IMR-90 (cell line): ENCODE measurements at regions not wholly inside any gene's neighbourhood (a gene's known extent, or its start where the extent isn't known, plus 50 kb on each side); places are given as distances from the start of the nearest gene placed in this dataset.

ENCODE experiments used
- ATAC-seq: fragments of 200-7000 bp; cut with Tn5 transposase; 2 replicates; pipeline ENCODE4 v1.9.1; 2020; ENCODE audit warnings: low read depth, mild to moderate bottlenecking, moderate library complexity
- BruUV-seq: library from RNA; stranded (reverse); fragments of 400-500 nt; replicated peaks from 2 replicates; lab custom pipeline; 2021; lab: Mats Ljungman, UMichigan
- CTCF ChIA-PET: fragments of 300-600 bp; formaldehyde crosslinking; extraction: SDS; loops from one replicate; lab custom pipeline; 2021; ENCODE audit warnings: antibody characterized with exemption; lab: Yijun Ruan, JAX
- POLR2A ChIA-PET: fragments of 300-600 bp; sonication (Branson Sonifier 250); formaldehyde crosslinking; loops from one replicate; lab custom pipeline; 2022; ENCODE audit warnings: antibody characterized with exemption; ENCODE audit not compliant: unreplicated experiment; lab: Charles Lee
- DNase-seq: peaks from one replicate; pipeline ENCODE4 v3.0.0; 2013
- H2AFZ ChIP-seq: replicated peaks from 2 replicates; pipeline ENCODE3; 2013; ENCODE audit warnings: low read length, mild to moderate bottlenecking; ENCODE audit not compliant: poor library complexity
- H2AK5ac ChIP-seq: 2 replicates; pipeline ENCODE4 v1.6.1; 2013; ENCODE audit warnings: low read depth, low read length, inconsistent platforms
- H2AK9ac ChIP-seq: replicated peaks from 2 replicates; pipeline ENCODE3; 2013; ENCODE audit warnings: mild to moderate bottlenecking, low read depth, low read length, moderate library complexity; ENCODE audit not compliant: poor library complexity
- H2BK120ac ChIP-seq: 2 replicates; pipeline ENCODE4 v1.6.1; 2013; ENCODE audit warnings: low read depth, low read length, inconsistent platforms
- H2BK15ac ChIP-seq: 3 replicates; pipeline ENCODE4 v1.6.1; 2013; ENCODE audit warnings: low read depth, low read length, inconsistent platforms
- H2BK20ac ChIP-seq: 2 replicates; pipeline ENCODE4 v1.6.1; 2013; ENCODE audit warnings: low read depth, mild to moderate bottlenecking, inconsistent platforms, low read length, moderate library complexity
- H2BK5ac ChIP-seq: 2 replicates; pipeline ENCODE4 v1.6.1; 2013; ENCODE audit warnings: mild to moderate bottlenecking, low read depth, low read length, inconsistent platforms; ENCODE audit not compliant: poor library complexity, severe bottlenecking
- H3K14ac ChIP-seq: replicated peaks from 2 replicates; pipeline ENCODE4 v1.6.1; 2013; ENCODE audit warnings: low read depth, low read length, inconsistent platforms
- H3K18ac ChIP-seq: 2 replicates; pipeline ENCODE4 v1.6.1; 2013; ENCODE audit warnings: low read depth, low read length, control low read depth
- H3K23ac ChIP-seq: 2 replicates; pipeline ENCODE4 v1.6.1; 2013; ENCODE audit warnings: low read depth, low read length, inconsistent platforms
- H3K27ac ChIP-seq: 2 replicates; pipeline ENCODE4 v1.5.1; 2013; ENCODE audit warnings: mild to moderate bottlenecking, control low read depth, low read length; ENCODE audit not compliant: insufficient read depth
- H3K27me3 ChIP-seq: 2 replicates; pipeline ENCODE4 v1.6.1; 2013; ENCODE audit warnings: low read length; ENCODE audit not compliant: control insufficient read depth, insufficient read depth
- H3K36me3 ChIP-seq: 2 replicates; pipeline ENCODE4 v1.6.1; 2013; ENCODE audit warnings: low read length, mixed read lengths; ENCODE audit not compliant: control insufficient read depth, insufficient read depth
- H3K4ac ChIP-seq: 2 replicates; pipeline ENCODE4 v1.6.1; 2013; ENCODE audit warnings: low read depth, low read length, inconsistent platforms
- H3K4me1 ChIP-seq: 2 replicates; pipeline ENCODE4 v1.6.1; 2013; ENCODE audit warnings: low read length, mixed read lengths; ENCODE audit not compliant: control insufficient read depth, insufficient read depth
- H3K4me2 ChIP-seq: 2 replicates; pipeline ENCODE4 v1.6.1; 2013; ENCODE audit warnings: low read depth, mild to moderate bottlenecking, control low read depth, low read length, moderate library complexity
- H3K4me3 ChIP-seq: 2 replicates; pipeline ENCODE4 v1.5.1; 2013; ENCODE audit warnings: low read depth, mild to moderate bottlenecking, control low read depth, low read length, moderate library complexity; ENCODE audit not compliant: insufficient read depth
- H3K56ac ChIP-seq: 2 replicates; pipeline ENCODE4 v1.6.1; 2013; ENCODE audit warnings: low read length, inconsistent platforms; ENCODE audit not compliant: insufficient read depth; ENCODE audit errors: extremely low read depth
- H3K79me1 ChIP-seq, 2 experiments: 2 replicates each; pipeline ENCODE4 v1.6.1; 2013; ENCODE audit warnings: low read length in 2 of 2, inconsistent platforms in 1 of 2, low read depth in 1 of 2
- H3K9ac ChIP-seq: 2 replicates; pipeline ENCODE4 v1.6.1; 2013; ENCODE audit warnings: low read depth, low read length, control low read depth
- H3K9me1 ChIP-seq: 2 replicates; pipeline ENCODE4 v1.6.1; 2013; ENCODE audit warnings: low read length, inconsistent platforms; ENCODE audit not compliant: insufficient read depth
- H3K9me3 ChIP-seq: 2 replicates; pipeline ENCODE4 v1.6.1; 2013; ENCODE audit warnings: low read length; ENCODE audit not compliant: control insufficient read depth, insufficient read depth
- H4K20me1 ChIP-seq: 2 replicates; pipeline ENCODE4 v1.6.1; 2013; ENCODE audit warnings: low read length, inconsistent platforms; ENCODE audit not compliant: insufficient read depth
- H4K5ac ChIP-seq: 2 replicates; pipeline ENCODE4 v1.6.1; 2013; ENCODE audit warnings: mild to moderate bottlenecking, low read depth, low read length, control low read depth
- H4K8ac ChIP-seq, 2 experiments: 2 replicates each; pipeline ENCODE4 v1.6.1; 2013; ENCODE audit warnings: low read depth in 2 of 2, low read length in 2 of 2, control low read depth in 1 of 2, inconsistent platforms in 1 of 2
- H4K91ac ChIP-seq: 2 replicates; pipeline ENCODE4 v1.6.1; 2013; ENCODE audit warnings: low read depth, low read length, inconsistent platforms; ENCODE audit not compliant: insufficient read depth
- BHLHE40 ChIP-seq: fragments of 150-350 bp; IDR thresholded peaks from 2 replicates; pipeline ENCODE4 v1.6.1; 2016; ENCODE audit warnings: mild to moderate bottlenecking, low read depth, low read length
- CEBPB ChIP-seq: IDR thresholded peaks from 2 replicates; pipeline ENCODE4 v1.6.1; 2012; ENCODE audit warnings: low read depth, low read length, improper control_type of control experiment
- CHD1 ChIP-seq: IDR thresholded peaks from 2 replicates; pipeline ENCODE4 v1.6.1; 2012; ENCODE audit warnings: low read depth, low read length, improper control_type of control experiment
- FOS ChIP-seq: fragments of 150-350 bp; IDR thresholded peaks from 2 replicates; pipeline ENCODE4 v1.6.1; 2016; ENCODE audit warnings: low read depth, low read length
- MAFK ChIP-seq: IDR thresholded peaks from 2 replicates; pipeline ENCODE4 v1.6.1; 2012; ENCODE audit warnings: low read depth, low read length, improper control_type of control experiment
- MAZ ChIP-seq: IDR thresholded peaks from 2 replicates; pipeline ENCODE4 v1.6.1; 2012; ENCODE audit warnings: low read depth, mild to moderate bottlenecking, low read length, improper control_type of control experiment, moderate library complexity, borderline replicate concordance
- MXI1 ChIP-seq: IDR thresholded peaks from 2 replicates; pipeline ENCODE4 v1.6.1; 2012; ENCODE audit warnings: low read depth, mild to moderate bottlenecking, low read length, moderate library complexity, borderline replicate concordance
- NFE2L2 ChIP-seq: fragments of 150-350 bp; IDR thresholded peaks from 2 replicates; pipeline ENCODE4 v1.6.1; 2016; ENCODE audit warnings: low read depth, mild to moderate bottlenecking, low read length
- POLR2A ChIP-seq: IDR thresholded peaks from 2 replicates; pipeline ENCODE4 v1.6.1; 2012; ENCODE audit warnings: mild to moderate bottlenecking, low read depth, low read length
- RAD21 ChIP-seq: IDR thresholded peaks from 2 replicates; pipeline ENCODE4 v1.6.1; 2012; ENCODE audit warnings: low read length, improper control_type of control experiment
- RCOR1 ChIP-seq: IDR thresholded peaks from 2 replicates; pipeline ENCODE4 v1.6.1; 2012; ENCODE audit warnings: mild to moderate bottlenecking, low read length, improper control_type of control experiment; ENCODE audit not compliant: insufficient replicate concordance
- RFX5 ChIP-seq: IDR thresholded peaks from 2 replicates; pipeline ENCODE4 v1.8.0; 2012; ENCODE audit warnings: low read depth, mild to moderate bottlenecking, low read length, moderate library complexity
- SMC3 ChIP-seq: fragments of 150-350 bp; IDR thresholded peaks from 2 replicates; pipeline ENCODE4 v1.6.1; 2016; ENCODE audit warnings: low read depth, mild to moderate bottlenecking, antibody characterized with exemption, low read length, moderate library complexity
- WGBS, 2 experiments: methylation state at CpG; one replicate each; pipeline versions ENCODE4 v1.1.5 to v1.1.7; 2013; ENCODE audit warnings: missing lambda C conversion rate in 2 of 2; ENCODE audit not compliant: insufficient read length in 1 of 2; ENCODE audit errors: extremely low coverage in 2 of 2; 5-methylcytosine and 5-hydroxymethylcytosine counted together
- dilution Hi-C: fragments of 300-500 bp; cut with HindIII; formaldehyde crosslinking; loops from one replicate; pipeline ENCODE4 v1.14.3; 2018; ENCODE audit warnings: low sequenced_read_pairs; ENCODE audit not compliant: unreplicated experiment
- in situ Hi-C: fragments of 300-500 bp; cut with MboI; formaldehyde crosslinking; loops from 3 replicates; pipeline ENCODE4 v1.14.3; 2019; ENCODE audit warnings: low sequenced_read_pairs, inconsistent platforms, mixed read lengths
- intact Hi-C: fragments of 100-400 bp; cut with micrococcal nuclease; formaldehyde crosslinking; loops from 2 replicates; pipeline ENCODE4 v1.10.0; 2022
- TF ChIP-seq, protein P1 (sequence below): fragments of 150-350 bp; IDR thresholded peaks from 2 replicates; pipeline ENCODE4 v1.6.1; 2016; ENCODE audit warnings: low read depth, mild to moderate bottlenecking, low read length, moderate library complexity, borderline replicate concordance
- TF ChIP-seq, protein P2 (sequence below): conservative IDR thresholded peaks from 2 replicates; pipeline ENCODE4 v1.5.1; 2012; ENCODE audit warnings: mild to moderate bottlenecking, low read depth, low read length, improper control_type of control experiment
- TF ChIP-seq, protein P3 (sequence below): fragments of 150-350 bp; IDR thresholded peaks from 2 replicates; pipeline ENCODE4 v1.6.1; 2017; ENCODE audit warnings: mild to moderate bottlenecking, antibody characterized with exemption, low read length, low read depth

DNA sequence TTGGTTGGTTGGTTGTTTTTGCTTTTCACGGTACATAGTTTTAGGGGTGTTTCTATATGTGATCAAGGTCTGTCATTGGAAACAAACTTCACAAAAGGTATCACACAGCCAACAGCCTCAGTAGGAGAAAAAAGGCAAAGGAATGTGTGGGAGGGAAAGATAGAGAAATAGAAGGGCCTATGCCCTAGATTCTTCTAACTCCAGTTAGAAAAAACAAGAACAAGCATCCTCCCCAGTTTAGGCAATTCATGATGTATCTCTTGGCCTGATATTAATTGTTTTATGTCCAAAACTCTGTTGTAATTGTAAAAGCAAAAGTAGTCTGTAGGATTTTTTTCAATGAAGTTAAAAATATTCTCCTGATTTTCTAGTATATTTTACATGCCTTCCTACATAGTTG lies 192.4 kb upstream of the EDNRA start:
- Histone ChIP-seq H3K9me3 (no peaks in the 10 kb centered on the region), H2BK5ac (no peak overlapping the region), H2AFZ (no peak overlapping the region), H3K27me3 (no peaks in the 10 kb centered on the region), H2BK15ac (no peak overlapping the region), H3K9me1 (no peaks in the 10 kb centered on the region), H4K91ac (no peak overlapping the region), H2BK20ac (no peak overlapping the region), H2BK120ac (no peak overlapping the region), H3K4ac (no peak overlapping the region), H2AK9ac (no peak overlapping the region), H4K8ac (no peak overlapping the region), H3K4me1 (0 out of 2 replicates have a peak, but pooled peaks cover 2% of the 10 kb centered on the region), H3K27ac (no peak overlapping the region), H3K56ac (no peak overlapping the region), H3K4me3 (no peak overlapping the region), H3K14ac (no peak overlapping the region), H3K9ac (no peak overlapping the region), H3K79me1 (no peaks in the 10 kb centered on the region), H3K36me3 (no peaks in the 10 kb centered on the region), H3K23ac (no peak overlapping the region), H2AK5ac (no peak overlapping the region), H4K20me1 (no peaks in the 10 kb centered on the region), H4K5ac (no peak overlapping the region), H3K18ac (no peak overlapping the region), H3K4me2 (no peak overlapping the region)
- intact Hi-C loops, result no loop called here
- no TSS peak for BruUV-seq
- dilution Hi-C loops, result no loop called here
- in situ Hi-C loops, result no loop called here
- TF ChIP-seq, protein P1, sequence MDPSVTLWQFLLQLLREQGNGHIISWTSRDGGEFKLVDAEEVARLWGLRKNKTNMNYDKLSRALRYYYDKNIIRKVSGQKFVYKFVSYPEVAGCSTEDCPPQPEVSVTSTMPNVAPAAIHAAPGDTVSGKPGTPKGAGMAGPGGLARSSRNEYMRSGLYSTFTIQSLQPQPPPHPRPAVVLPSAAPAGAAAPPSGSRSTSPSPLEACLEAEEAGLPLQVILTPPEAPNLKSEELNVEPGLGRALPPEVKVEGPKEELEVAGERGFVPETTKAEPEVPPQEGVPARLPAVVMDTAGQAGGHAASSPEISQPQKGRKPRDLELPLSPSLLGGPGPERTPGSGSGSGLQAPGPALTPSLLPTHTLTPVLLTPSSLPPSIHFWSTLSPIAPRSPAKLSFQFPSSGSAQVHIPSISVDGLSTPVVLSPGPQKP, result no peak
- no peak for TF ChIP-seq MAFK
- no peak for TF ChIP-seq NFE2L2
- no peak for TF ChIP-seq MAZ
- TF ChIP-seq BHLHE40, result no peak
- no peak for TF ChIP-seq CHD1
- TF ChIP-seq, protein P2, sequence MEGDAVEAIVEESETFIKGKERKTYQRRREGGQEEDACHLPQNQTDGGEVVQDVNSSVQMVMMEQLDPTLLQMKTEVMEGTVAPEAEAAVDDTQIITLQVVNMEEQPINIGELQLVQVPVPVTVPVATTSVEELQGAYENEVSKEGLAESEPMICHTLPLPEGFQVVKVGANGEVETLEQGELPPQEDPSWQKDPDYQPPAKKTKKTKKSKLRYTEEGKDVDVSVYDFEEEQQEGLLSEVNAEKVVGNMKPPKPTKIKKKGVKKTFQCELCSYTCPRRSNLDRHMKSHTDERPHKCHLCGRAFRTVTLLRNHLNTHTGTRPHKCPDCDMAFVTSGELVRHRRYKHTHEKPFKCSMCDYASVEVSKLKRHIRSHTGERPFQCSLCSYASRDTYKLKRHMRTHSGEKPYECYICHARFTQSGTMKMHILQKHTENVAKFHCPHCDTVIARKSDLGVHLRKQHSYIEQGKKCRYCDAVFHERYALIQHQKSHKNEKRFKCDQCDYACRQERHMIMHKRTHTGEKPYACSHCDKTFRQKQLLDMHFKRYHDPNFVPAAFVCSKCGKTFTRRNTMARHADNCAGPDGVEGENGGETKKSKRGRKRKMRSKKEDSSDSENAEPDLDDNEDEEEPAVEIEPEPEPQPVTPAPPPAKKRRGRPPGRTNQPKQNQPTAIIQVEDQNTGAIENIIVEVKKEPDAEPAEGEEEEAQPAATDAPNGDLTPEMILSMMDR, result no peak
- TF ChIP-seq POLR2A, result no peak
- no peak for TF ChIP-seq CEBPB
- no peak for TF ChIP-seq RFX5
- TF ChIP-seq RAD21, result no peak
- no peak for TF ChIP-seq MXI1
- TF ChIP-seq, protein P3, sequence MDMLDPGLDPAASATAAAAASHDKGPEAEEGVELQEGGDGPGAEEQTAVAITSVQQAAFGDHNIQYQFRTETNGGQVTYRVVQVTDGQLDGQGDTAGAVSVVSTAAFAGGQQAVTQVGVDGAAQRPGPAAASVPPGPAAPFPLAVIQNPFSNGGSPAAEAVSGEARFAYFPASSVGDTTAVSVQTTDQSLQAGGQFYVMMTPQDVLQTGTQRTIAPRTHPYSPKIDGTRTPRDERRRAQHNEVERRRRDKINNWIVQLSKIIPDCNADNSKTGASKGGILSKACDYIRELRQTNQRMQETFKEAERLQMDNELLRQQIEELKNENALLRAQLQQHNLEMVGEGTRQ, result no peak
- no peak for TF ChIP-seq SMC3
- TF ChIP-seq FOS, result no peak
- TF ChIP-seq RCOR1, result no peak
- DNase-seq (no peak), ATAC-seq (no peak)
- no CpG with 5 or more reads among the region's 1 CpG for WGBS, 2 experiments
- CTCF ChIA-PET, result no interaction called here
- POLR2A ChIA-PET, result no interaction called here
